ENCODE measurements at regions not wholly inside any gene's neighbourhood (a gene's known extent, or its start where the extent isn't known, plus 50 kb on each side); places are given as distances from the start of the nearest gene placed in this dataset.
A peak's percentile ranks its signal among the peaks of the same experiment; 100 is the strongest.

- no peak for DNase-seq (ENCODE audit: low read depth)
These were observed 63.8 kb upstream of the CFAP46 start for GRCh38 chr10:133006202-133006601.

GRCh38 chr10:133004478-133004877, 62.1 kb upstream of the CFAP46 start:
- no peak for DNase-seq (ENCODE audit: low read depth)

- no peak for DNase-seq (ENCODE audit: low read depth)
These were observed 60.8 kb upstream of the CFAP46 start for GRCh38 chr10:133003188-133003587.

- DNase-seq (ENCODE audit: low read depth) = no peak
These were observed 60.3 kb upstream of the CFAP46 start for GRCh38 chr10:133002685-133003084.

GRCh38 chr10:133001114-133001513, 58.7 kb upstream of the CFAP46 start:
- DNase-seq (ENCODE audit: low read depth) = no peak

GRCh38 chr10:133000648-133001047, 58.3 kb upstream of the CFAP46 start:
- no peak for DNase-seq (ENCODE audit: low read depth)

- DNase-seq (ENCODE audit: low read depth) = no peak
These were observed 55.3 kb upstream of the CFAP46 start for GRCh38 chr10:132997517-132998265.

- no peak for DNase-seq (ENCODE audit: low read depth)
These were observed 54.4 kb upstream of the CFAP46 start for GRCh38 chr10:132996603-132997343.

GRCh38 chr10:132995909-132996602, 53.7 kb upstream of the CFAP46 start:
- no peak for DNase-seq (ENCODE audit: low read depth)

- no peak for DNase-seq (ENCODE audit: low read depth)
These were observed 52.4 kb upstream of the CFAP46 start for GRCh38 chr10:132994811-132995210.

GRCh38 chr10:132994185-132994796, 51.9 kb upstream of the CFAP46 start:
- peak; percentile 24 for DNase-seq (ENCODE audit: low read depth)

GRCh38 chr10:132993271-132994184, 51.2 kb upstream of the CFAP46 start:
- no peak for DNase-seq (ENCODE audit: low read depth)

- no peak for DNase-seq (ENCODE audit: low read depth)
These were observed 50.3 kb upstream of the CFAP46 start for GRCh38 chr10:132992433-132993215.
